NCI-H1417 (cell line): ENCODE measurements at regions not wholly inside any gene's neighbourhood (a gene's known extent, or its start where the extent isn't known, plus 50 kb on each side); places are given as distances from the start of the nearest gene placed in this dataset.
"Not testable (repeated sequence)": the region's sequence is repeated elsewhere in the genome, so short reads cannot be mapped to it uniquely, and the experiment has no call there.

Experiments used
- DNase-seq, 3 experiments: peaks; one replicate each; lab custom pipeline; 2025; lab: John Stamatoyannopoulos, UW

DNA sequence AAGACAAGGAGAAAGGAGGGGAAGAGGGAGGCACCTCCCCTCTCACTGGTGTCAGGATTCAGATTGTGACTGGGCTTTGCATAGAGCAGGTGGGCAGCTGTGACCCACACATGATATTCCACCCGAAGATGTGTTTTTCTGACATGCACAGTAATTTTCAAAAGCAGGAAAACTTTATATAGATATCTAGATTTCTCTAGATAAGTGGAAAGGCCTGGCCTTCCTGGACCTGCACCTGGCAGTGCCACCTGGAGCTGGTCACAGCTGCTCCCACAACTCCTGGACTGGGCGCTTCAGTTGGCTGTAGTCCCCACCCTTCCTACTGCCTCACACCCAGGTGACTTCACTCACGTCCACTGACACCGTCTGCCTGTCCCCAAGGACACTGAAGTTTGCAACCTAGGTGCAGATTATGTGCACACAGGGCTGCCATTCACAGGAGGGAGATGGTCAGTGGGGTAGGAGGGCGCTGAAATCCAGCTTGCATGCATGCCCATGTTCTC is 70.4 kb upstream of the PLGLB2 start:
- DNase-seq = not testable (repeated sequence)

DNA sequence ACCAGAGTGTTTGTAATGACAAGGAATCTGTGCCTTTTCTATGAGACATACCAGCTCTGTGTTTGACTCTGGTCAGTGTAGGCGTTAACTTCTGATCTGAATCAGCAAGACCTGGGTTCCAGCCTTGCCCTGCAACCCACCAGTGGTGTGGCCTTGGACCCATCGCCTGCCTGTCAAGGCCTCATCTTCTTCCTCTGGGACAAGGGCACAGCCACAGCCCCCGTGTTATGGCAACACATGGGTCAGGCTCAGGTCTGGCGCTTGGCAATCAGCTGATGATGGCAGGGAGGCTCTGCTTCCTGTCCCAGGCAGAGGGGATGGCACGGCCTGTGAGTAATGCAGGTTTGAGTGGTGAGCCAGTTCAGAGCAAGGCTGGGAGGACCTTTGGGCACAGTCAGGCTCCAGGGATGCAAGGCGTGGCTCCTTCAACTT is 69.1 kb upstream of the PLGLB2 start:
- DNase-seq = not testable (repeated sequence)

DNA sequence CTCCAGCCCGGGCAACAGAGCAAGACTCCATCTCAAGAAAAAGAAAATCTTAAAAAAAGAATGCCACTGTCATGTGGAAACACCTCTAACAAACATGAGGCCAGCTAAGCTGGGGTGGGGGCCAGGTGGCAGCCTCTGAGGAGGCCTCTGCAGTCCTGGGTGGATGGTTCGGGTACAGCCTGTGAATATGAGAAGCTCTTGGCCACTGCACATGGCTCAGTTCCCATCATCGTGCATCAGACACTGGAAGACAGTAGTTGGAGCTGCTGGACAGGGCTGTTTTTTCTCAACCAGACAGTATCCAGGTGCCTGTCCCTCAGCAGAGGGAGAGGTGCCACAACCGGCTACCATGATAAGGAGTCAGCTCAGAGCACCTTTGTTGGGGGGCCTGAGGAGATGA is 67.9 kb upstream of the PLGLB2 start:
- DNase-seq = not testable (repeated sequence)

DNA sequence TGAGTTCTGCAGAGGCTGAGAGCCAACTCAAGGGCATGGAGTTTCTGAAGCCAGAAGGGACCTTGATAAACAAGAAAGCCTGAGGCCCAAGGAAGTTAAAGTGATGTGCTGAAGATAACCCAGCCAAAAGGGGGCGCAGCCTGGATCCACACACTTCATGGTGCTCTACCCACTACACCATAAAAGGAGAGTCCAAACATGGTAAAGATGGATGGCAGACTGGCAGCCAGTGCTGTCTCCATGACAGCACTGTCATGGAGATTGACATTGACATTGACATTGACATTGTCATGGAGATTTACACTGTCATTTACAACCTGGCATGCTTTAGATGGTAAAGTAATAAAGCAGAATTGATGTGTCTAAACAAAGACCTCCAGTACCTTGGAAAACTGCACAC is 67.2 kb upstream of the PLGLB2 start:
- not testable (repeated sequence) for DNase-seq

DNA sequence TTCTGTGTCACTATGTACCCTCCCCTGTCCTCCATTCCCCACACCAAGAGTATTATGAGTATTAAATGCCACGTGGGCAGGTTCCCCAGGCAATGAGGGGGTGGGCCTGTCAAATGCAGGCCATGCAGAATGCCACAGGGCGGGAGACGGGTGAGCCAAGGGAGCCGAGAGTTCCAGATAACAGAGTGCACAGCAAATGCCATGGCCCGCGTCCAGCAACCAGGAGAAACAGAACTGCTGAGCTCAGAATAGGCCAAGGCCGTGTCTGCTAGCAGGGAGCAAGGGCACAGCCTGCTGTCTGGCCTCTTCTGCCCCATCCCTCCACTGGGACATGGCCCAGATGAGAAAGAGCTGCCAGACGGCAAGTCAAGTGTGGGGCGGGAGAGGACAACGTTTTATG is 64.4 kb upstream of the PLGLB2 start:
- not testable (repeated sequence) for DNase-seq

DNA sequence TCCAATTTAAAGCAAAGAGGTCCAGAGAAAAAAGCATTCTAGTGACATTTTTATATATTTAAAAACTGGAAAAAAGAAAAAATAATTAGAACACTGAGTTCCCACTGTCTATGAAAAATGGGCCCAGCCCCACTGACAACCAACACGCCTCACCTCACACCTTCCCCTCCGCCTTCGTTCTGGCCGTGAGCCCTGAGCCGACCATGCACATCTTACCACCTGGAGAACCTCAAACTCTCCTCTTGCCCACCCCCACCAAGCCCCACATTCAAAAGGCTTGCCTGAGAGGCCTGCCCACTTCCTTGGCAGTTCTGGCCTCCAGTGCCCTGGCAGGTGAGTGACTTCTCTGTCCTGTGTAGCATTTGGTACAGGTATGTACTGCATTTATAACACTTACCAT is 63.9 kb upstream of the PLGLB2 start:
- DNase-seq = not testable (repeated sequence)

DNA sequence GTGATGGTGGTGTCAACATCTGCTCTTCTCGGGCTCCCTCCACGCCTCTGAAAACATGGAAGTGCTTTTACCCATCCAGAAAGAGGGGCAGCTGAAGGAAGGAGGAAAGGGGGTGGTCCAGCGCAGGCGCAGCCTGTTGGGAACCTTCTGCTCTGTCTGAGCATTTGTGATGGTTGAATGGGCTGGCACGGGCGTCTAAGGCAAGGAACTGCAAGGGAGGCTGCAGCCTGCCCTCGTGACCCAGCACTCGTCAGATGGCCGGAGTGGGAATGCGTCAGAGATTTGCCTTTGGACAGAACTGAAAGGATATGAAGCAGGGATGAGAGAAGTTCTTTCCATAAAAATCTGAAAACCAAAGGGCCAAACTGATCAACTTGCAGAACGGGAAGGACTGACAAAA is 62.3 kb upstream of the PLGLB2 start:
- DNase-seq = not testable (repeated sequence)

DNA sequence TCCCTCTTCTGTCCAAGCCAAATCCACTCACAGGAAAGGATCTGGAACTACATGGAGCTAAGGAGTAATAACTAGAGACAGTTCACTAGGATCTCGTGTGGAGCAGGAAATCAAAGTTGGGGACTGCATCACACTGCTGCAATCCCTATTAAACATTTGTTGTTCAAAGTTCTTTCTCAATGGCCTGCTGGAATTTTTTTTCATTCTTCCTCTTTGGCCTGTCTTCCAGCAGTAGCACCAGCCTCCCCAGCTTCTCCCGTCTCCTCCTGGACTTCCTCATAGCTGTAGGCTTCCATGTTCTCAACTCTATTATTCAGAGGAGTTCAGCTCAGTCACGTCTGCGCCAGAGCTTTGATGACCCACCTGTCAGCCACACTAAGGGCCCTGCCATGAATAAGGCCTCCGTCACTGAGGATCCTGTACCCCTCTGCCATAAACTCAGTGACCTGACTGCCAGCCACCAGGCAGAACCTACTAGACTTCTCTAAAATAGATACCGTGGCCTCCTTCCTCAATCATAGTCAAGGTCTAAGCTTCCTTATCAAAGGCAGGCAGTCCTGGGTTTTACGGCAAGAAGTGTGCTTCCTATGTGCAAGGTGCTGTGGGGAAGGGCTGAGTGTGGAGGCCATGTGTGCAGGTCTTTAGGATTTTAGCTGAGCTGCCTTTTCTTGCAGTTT is 60.9 kb upstream of the PLGLB2 start:
- not testable (repeated sequence) for DNase-seq

DNA sequence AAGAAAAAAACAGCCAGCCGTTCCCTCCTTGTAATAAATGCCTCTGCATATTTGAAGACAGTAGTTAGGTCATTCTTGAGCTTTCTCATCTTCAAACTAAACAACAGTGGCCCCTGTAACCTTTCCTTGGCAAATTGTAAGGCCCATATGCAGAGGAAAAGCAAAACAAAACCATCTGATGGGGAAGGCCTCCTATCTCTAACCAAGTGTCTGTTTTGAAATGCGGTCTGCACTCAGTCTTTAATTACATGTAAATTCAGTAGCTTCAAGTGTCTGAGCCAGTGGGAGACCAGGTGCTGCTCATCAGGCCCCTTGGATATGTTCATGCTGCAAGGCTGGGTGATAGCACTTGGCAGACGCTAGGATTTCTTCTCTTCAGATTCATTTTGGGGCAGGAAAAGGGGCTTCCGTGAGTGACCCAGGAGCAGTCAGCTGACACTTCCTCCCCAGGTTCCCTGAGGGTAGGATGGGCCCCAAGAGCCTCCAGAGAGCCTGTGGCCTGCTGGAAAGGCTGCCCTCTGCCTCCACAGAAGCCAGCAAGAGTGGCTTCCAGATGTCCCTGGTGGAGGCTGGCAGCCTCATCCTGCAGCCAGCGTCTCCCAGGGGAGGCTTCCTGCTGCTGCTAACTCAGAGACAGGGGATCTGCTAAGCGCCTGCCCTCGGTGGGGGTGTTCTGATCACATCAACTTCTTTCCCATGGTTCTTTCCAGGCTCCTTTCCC is 60.2 kb upstream of the PLGLB2 start:
- not testable (repeated sequence) for DNase-seq

DNA sequence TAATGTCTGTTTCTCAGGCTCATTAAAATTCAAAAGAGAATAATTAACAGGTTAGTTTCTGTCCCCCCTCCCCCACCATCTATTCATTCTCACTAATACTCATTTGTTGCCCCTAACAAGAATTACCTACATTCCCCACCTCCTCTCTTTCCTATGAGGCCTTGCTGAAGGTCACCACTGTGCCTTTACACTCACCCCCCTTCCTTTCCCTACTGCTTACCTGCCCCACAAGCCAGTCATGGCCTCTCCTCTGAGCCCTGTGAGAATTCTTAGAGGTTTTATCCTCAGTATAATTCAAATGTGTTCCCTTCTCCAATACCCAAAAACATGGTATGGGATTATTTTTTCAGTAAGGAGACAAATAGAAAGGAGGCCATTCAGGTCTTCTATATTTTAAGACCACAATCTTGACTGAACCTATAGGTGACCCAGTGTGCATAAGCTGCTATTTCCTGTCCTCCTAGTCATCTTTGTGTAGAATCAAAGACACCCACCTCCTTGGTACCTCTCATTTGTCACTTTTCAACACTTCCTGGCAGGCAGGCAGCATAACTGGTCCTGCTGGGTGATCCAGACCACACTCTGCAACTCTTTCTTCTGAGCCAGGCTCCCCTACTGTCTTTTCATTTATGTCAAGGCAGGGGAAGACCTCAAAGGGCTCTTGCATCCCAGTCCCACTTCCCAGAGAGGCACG is 55.8 kb upstream of the PLGLB2 start:
- DNase-seq = not testable (repeated sequence)

DNA sequence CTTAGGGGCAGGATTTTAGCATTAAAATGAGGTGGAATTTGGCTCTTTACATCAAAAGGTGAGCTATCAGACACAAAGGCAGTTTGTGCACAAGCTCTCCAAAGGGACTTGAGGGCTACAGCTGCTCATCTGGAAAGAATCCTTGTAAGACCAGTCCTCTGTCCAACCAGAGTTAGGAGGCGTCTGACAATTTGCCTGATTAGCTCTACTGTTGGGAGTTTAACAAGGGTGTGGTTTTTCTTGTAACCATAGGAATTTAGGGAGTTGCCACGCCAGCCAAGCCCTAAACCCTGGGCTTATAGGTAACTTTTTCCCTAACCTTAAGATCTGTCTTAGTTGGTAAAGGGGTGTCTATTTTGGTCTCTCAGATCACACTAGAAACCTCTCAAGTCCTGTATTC is 55.0 kb upstream of the PLGLB2 start:
- DNase-seq = not testable (repeated sequence)

DNA sequence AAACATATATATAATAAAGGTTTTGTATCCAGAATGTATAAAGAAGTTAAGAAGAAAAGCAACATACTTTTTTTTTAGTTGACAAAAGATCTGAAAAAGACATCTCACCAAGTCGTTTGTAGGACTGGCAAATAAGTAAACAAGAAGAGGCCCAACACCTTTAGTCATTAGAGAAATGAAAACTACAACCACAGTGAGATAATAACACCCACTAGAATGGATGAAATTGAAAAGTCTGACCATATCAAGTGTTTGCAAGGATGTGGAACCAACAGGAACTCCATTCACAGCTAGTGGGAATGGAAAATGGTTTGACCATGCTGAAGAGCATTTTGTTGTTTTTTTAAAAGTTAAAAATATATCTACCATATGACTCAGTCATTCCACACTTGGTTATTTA is 54.0 kb upstream of the PLGLB2 start:
- not testable (repeated sequence) for DNase-seq

DNA sequence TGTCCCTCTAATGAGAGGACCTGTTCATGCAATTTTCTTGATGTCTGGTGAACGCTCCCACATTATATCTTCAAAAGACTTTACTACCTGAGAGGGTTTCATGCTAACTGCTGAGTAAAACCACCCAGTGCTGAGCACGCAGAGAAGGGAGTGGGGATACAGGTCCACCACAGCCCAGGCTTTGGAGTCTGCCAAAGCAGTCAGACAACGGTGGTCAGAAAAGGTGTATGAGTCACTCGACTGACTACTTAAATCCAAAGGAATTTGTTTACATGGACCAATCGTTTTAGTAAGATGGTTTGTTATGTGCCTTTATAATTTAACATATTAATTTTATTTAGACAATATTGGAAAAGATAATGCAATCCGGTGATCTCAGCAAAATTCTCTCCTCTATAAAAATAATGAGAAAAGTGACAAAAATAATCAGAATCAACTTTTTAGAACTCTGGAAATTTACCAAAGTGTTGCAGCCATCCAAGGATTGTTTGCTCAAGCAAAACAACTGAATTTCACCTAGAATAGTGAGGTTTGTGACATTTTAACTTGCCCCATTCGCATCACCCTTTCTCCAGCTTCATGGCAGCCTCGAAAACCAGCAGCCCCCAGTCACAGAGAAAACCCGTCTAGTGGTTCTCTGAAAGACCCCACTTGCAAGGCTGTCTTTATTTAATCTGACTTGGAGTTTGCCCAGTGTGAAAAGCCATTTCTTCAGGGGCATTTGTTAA is 52.1 kb upstream of the PLGLB2 start:
- not testable (repeated sequence) for DNase-seq
